Neural progenitor cell (in vitro differentiated cells): ENCODE measurements at regions not wholly inside any gene's neighbourhood (a gene's known extent, or its start where the extent isn't known, plus 50 kb on each side); places are given as distances from the start of the nearest gene placed in this dataset.

ENCODE experiments used
- DNase-seq: peaks from one replicate; pipeline ENCODE4 v3.0.0-alpha.2; 2016; ENCODE audit warnings: low spot score
- H2AFZ ChIP-seq: fragments of 200-600 bp; sonication (generic); replicated peaks from 2 replicates; pipeline ENCODE4 v1.6.1; 2016; ENCODE audit warnings: antibody characterized with exemption
- H3F3A ChIP-seq: fragments of 200-600 bp; sonication (generic); 2 replicates; pipeline ENCODE4 v1.6.1; 2016; ENCODE audit warnings: antibody characterized with exemption, low read depth
- H3K27ac ChIP-seq: fragments of 200-600 bp; sonication (generic); 2 replicates; pipeline ENCODE4 v1.5.1; 2016; ENCODE audit warnings: mild to moderate bottlenecking
- H3K27me3 ChIP-seq: fragments of 200-600 bp; sonication (generic); 2 replicates; pipeline ENCODE4 v1.6.1; 2016; ENCODE audit warnings: mild to moderate bottlenecking, moderate library complexity
- H3K36me3 ChIP-seq: fragments of 200-600 bp; sonication (generic); 2 replicates; pipeline ENCODE4 v1.5.1; 2016
- H3K4me1 ChIP-seq: fragments of 200-600 bp; sonication (generic); 2 replicates; pipeline ENCODE4 v1.6.1; 2016; ENCODE audit warnings: mixed run types
- H3K4me2 ChIP-seq: fragments of 200-600 bp; sonication (generic); 2 replicates; pipeline ENCODE4 v1.6.1; 2016
- H3K4me3 ChIP-seq: fragments of 200-600 bp; sonication (generic); 2 replicates; pipeline ENCODE4 v1.5.1; 2016
- H3K79me2 ChIP-seq: fragments of 200-600 bp; sonication (generic); 2 replicates; pipeline ENCODE4 v1.6.1; 2016; ENCODE audit warnings: low read depth
- H3K9ac ChIP-seq: fragments of 200-600 bp; sonication (generic); 2 replicates; pipeline ENCODE4 v1.6.1; 2016
- H3K9me3 ChIP-seq: fragments of 200-600 bp; sonication (generic); 2 replicates; pipeline ENCODE4 v1.5.1; 2016; ENCODE audit warnings: low read depth
- H4K20me1 ChIP-seq: fragments of 200-600 bp; sonication (generic); 2 replicates; pipeline ENCODE4 v1.6.1; 2016; ENCODE audit warnings: low read depth
- H3K27ac Mint-ChIP-seq: 3 replicates; pipeline ENCODE4 v1.8.0; 2021; ENCODE audit warnings: mixed read lengths
- H3K27me3 Mint-ChIP-seq: 2 replicates; pipeline ENCODE4 v1.8.0; 2022; ENCODE audit warnings: low read depth, mild to moderate bottlenecking, inconsistent platforms, moderate library complexity, mixed read lengths; ENCODE audit not compliant: insufficient read depth
- H3K36me3 Mint-ChIP-seq: 3 replicates; pipeline ENCODE4 v1.8.0; 2021; ENCODE audit warnings: mixed read lengths
- H3K4me1 Mint-ChIP-seq: 3 replicates; pipeline ENCODE4 v1.8.0; 2021; ENCODE audit warnings: mixed read lengths
- H3K4me3 Mint-ChIP-seq: 3 replicates; pipeline ENCODE4 v1.8.0; 2021; ENCODE audit warnings: mild to moderate bottlenecking, moderate library complexity, mixed read lengths
- H3K9me3 Mint-ChIP-seq: 3 replicates; pipeline ENCODE4 v1.8.0; 2020; ENCODE audit warnings: mixed read lengths
- EZH2 ChIP-seq: fragments of 200-600 bp; sonication (generic); IDR thresholded peaks from 2 replicates; pipeline ENCODE4 v1.6.1; 2017; ENCODE audit warnings: antibody characterized with exemption, mild to moderate bottlenecking, moderate library complexity
- EZH2phosphoT487 ChIP-seq: fragments of 200-600 bp; sonication (generic); IDR thresholded peaks from 2 replicates; pipeline ENCODE4 v1.6.1; 2017; ENCODE audit warnings: antibody characterized with exemption
- TF ChIP-seq, protein P1 (sequence below): fragments of 200-600 bp; sonication (generic); IDR thresholded peaks from 2 replicates; pipeline ENCODE4 v1.5.1; 2017; ENCODE audit warnings: antibody characterized with exemption, mild to moderate bottlenecking

DNA sequence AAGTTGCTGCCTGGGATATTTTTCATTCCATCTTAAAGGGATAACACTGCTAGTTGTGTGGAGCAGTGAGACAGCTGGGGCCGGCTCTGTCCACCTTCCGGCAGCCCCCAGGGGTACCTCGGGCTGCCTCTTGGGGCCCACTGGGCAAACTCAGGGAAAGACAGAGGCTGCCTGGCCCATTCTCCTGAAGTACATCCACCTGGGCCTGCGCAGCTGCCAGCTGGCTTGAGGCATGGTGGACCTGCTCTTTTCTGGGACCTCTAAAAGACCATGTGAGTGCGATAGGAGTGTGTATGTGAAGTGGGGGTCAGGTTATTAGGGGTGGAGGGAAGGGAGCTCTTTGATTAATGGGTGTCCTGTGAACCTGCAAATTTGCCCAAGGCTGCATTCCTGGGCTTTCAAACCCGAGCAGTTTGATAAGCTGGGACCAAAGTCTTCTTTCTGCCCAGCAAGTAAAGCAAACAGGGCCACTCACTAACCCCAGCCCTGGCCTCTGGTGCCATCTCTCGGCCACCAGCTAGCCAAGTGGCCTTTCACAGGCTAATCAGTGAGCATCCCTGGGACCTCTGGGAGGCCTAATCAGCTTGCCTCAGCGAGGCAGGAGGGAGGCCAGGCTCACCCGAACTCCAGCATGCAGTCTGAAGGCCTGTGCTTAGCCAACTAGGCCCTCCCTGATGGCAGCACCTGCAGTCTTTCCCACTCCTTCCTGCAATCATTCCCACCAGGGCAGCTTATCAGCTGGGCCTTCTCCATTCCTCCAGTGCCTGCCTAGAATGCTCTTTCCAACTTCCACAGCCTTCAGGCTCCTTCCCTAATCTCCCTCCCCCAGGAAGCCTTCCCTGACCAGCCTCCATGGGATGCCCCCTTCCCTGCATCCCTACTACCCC, 954.7 kb upstream of the ZNF722 start:
- Histone ChIP-seq H3K4me2 (no peak overlapping the region), H3K27ac (no peak overlapping the region), H3K36me3 (no peaks in the 10 kb centered on the region), H3K9me3 (peaks cover 57% of the 10 kb centered on the region), H3K4me3 (no peak overlapping the region), H3F3A (no peaks in the 10 kb centered on the region), H3K4me1 (no peaks in the 10 kb centered on the region), H3K79me2 (no peaks in the 10 kb centered on the region), H3K9ac (no peak overlapping the region), H2AFZ (no peak overlapping the region), H3K27me3 (no peaks in the 10 kb centered on the region), H4K20me1 (no peaks in the 10 kb centered on the region)
- TF ChIP-seq EZH2phosphoT487 (no peak), EZH2 (no peak)
- TF ChIP-seq, protein P1, sequence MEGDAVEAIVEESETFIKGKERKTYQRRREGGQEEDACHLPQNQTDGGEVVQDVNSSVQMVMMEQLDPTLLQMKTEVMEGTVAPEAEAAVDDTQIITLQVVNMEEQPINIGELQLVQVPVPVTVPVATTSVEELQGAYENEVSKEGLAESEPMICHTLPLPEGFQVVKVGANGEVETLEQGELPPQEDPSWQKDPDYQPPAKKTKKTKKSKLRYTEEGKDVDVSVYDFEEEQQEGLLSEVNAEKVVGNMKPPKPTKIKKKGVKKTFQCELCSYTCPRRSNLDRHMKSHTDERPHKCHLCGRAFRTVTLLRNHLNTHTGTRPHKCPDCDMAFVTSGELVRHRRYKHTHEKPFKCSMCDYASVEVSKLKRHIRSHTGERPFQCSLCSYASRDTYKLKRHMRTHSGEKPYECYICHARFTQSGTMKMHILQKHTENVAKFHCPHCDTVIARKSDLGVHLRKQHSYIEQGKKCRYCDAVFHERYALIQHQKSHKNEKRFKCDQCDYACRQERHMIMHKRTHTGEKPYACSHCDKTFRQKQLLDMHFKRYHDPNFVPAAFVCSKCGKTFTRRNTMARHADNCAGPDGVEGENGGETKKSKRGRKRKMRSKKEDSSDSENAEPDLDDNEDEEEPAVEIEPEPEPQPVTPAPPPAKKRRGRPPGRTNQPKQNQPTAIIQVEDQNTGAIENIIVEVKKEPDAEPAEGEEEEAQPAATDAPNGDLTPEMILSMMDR, result no peak
- H3K4me3 Mint-ChIP-seq, result no peak overlapping the region
- H3K36me3 Mint-ChIP-seq, result no peaks in the 10 kb centered on the region
- H3K27ac Mint-ChIP-seq, result no peak overlapping the region
- no peaks in the 10 kb centered on the region for H3K4me1 Mint-ChIP-seq
- DNase-seq, result no peak
- H3K27me3 Mint-ChIP-seq, result peaks cover 18% of the 10 kb centered on the region
- H3K9me3 Mint-ChIP-seq, result peaks cover 47% of the 10 kb centered on the region

DNA sequence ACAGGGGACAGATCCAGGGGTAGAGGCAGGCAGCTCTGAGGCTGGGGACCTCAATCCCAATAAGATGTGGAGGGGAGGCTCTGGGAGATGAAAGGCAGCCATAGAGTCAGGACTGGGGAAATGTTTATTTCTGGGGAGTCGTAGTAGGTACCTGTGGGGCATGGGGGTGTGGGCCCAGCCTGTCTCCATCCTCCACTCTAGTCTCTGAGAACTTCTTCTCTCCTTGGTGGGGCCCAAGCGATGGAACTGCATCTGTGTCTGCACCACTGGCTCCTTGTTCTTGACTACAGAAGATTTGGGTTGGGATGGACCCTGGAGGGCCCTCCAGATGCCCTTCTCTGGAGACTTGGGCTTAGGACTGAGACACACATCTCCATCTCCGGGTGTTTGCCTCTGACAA, 953.9 kb upstream of the ZNF722 start:
- H3K36me3 ChIP-seq, result no peaks in the 10 kb centered on the region
- Mint-ChIP-seq H3K9me3 (peaks cover 44% of the 10 kb centered on the region), H3K4me1 (no peaks in the 10 kb centered on the region), H3K4me3 (no peak overlapping the region), H3K36me3 (no peaks in the 10 kb centered on the region), H3K27me3 (peaks cover 14% of the 10 kb centered on the region), H3K27ac (no peak overlapping the region)
- no peak overlapping the region for H3K27ac ChIP-seq
- H3K4me1 ChIP-seq, result no peaks in the 10 kb centered on the region
- DNase-seq, result no peak
- H3K9me3 ChIP-seq, result peaks cover 54% of the 10 kb centered on the region
- TF ChIP-seq EZH2phosphoT487, result no peak
- TF ChIP-seq EZH2, result no peak
- TF ChIP-seq, protein P1, result no peak
- H2AFZ ChIP-seq, result no peak overlapping the region
- H3K9ac ChIP-seq, result no peak overlapping the region
- H3K27me3 ChIP-seq, result no peaks in the 10 kb centered on the region
- H3K79me2 ChIP-seq, result no peaks in the 10 kb centered on the region
- no peaks in the 10 kb centered on the region for H4K20me1 ChIP-seq
- H3K4me2 ChIP-seq, result no peak overlapping the region
- no peak overlapping the region for H3K4me3 ChIP-seq
- H3F3A ChIP-seq, result no peaks in the 10 kb centered on the region

GRCh38 chr7:63045575-63045974, 953.1 kb upstream of the ZNF722 start:
- H3F3A ChIP-seq, result no peaks in the 10 kb centered on the region
- Mint-ChIP-seq H3K9me3 (peaks cover 44% of the 10 kb centered on the region), H3K36me3 (peaks cover 1% of the 10 kb centered on the region)

More at GRCh38 chr7:63045575-63045974, 953.1 kb upstream of the ZNF722 start:
- Histone ChIP-seq H3K79me2 (no peaks in the 10 kb centered on the region), H3K4me3 (no peak overlapping the region), H3K4me2 (no peak overlapping the region), H3K27ac (no peak overlapping the region), H4K20me1 (no peaks in the 10 kb centered on the region), H2AFZ (no peak overlapping the region), H3K9me3 (peaks cover 50% of the 10 kb centered on the region), H3K9ac (no peak overlapping the region), H3K27me3 (no peaks in the 10 kb centered on the region), H3K4me1 (no peaks in the 10 kb centered on the region), H3K36me3 (no peaks in the 10 kb centered on the region)
- H3K4me1 Mint-ChIP-seq, result no peaks in the 10 kb centered on the region
- DNase-seq, result no peak
- no peak overlapping the region for H3K27ac Mint-ChIP-seq
- H3K4me3 Mint-ChIP-seq, result no peak overlapping the region
- peaks cover 14% of the 10 kb centered on the region for H3K27me3 Mint-ChIP-seq
- TF ChIP-seq, protein P1, result no peak
- TF ChIP-seq EZH2 (no peak), EZH2phosphoT487 (no peak)
